ENCODE measurements at regions not wholly inside any gene's neighbourhood (a gene's known extent, or its start where the extent isn't known, plus 50 kb on each side); places are given as distances from the start of the nearest gene placed in this dataset.
"Not testable (repeated sequence)": the region's sequence is repeated elsewhere in the genome, so short reads cannot be mapped to it uniquely, and the experiment has no call there.

DNA sequence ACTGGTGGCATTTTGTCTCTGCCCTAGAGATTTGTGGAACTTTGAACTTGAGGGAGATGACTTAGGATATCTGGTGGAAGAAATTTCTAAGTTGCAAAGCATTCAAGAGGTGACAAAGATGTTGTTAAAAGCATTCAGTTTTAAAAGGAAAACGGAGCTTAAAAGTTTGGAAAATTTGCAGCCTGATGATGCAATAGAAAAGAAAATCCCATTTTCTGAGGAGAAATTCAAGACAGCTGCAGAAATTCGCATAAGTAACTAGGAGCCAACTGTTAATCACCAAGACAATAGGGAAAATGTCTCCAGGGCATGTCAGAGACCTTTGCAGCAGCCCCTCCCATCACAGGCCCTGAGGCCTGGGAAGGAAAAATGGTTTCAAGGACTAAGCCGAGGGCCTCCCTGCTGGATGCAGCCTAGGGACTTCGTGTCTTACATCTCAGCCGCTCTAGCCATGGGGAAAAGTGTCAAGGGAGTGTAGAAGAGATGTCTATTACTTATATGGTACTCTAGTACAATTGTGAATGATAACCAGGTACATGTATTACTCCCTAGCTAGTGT lies 663.0 kb upstream of the CBLB start:
- TF ChIP-seq POLR2A (IDR thresholded peaks at IDR 0.05) = not testable (repeated sequence)
- TF ChIP-seq, protein P1, sequence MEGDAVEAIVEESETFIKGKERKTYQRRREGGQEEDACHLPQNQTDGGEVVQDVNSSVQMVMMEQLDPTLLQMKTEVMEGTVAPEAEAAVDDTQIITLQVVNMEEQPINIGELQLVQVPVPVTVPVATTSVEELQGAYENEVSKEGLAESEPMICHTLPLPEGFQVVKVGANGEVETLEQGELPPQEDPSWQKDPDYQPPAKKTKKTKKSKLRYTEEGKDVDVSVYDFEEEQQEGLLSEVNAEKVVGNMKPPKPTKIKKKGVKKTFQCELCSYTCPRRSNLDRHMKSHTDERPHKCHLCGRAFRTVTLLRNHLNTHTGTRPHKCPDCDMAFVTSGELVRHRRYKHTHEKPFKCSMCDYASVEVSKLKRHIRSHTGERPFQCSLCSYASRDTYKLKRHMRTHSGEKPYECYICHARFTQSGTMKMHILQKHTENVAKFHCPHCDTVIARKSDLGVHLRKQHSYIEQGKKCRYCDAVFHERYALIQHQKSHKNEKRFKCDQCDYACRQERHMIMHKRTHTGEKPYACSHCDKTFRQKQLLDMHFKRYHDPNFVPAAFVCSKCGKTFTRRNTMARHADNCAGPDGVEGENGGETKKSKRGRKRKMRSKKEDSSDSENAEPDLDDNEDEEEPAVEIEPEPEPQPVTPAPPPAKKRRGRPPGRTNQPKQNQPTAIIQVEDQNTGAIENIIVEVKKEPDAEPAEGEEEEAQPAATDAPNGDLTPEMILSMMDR (IDR thresholded peaks at IDR 0.05) = not testable (repeated sequence)
